Spleen (tissue), 7 donors: ENCODE measurements at regions not wholly inside any gene's neighbourhood (a gene's known extent, or its start where the extent isn't known, plus 50 kb on each side); places are given as distances from the start of the nearest gene placed in this dataset.

Experiments
- CTCF ChIP-seq, 11 experiments: fragments of 200-600 bp in 7 of 11; fragments of 450-650 bp in 4 of 11; sonication (generic) in 4 of 11; IDR thresholded peaks in 8 of 11; conservative IDR thresholded peaks in 3 of 11; 1 replicate in 7 of 11; 2 replicates in 4 of 11; pipeline versions ENCODE4 v1.4.0 to v1.8.0; 2016 to 2021; ENCODE audit warnings: antibody characterized with exemption in 11 of 11, inconsistent platforms in 4 of 11, mild to moderate bottlenecking in 1 of 11
- POLR2A ChIP-seq, 3 donors: fragments of 450-650 bp; IDR thresholded peaks; one replicate each; pipeline ENCODE4 v1.5.1; 2017; ENCODE audit warnings: antibody characterized with exemption in 3 of 3, mild to moderate bottlenecking in 1 of 3
- donor health status: DM: no; HTN: no; CAD: no; lungs with moderate emphysema.
- donor health status: DM: no; HTN: no; CAD: no.
- donor health status: DM: no; HTN: no; CAD: no.

DNA sequence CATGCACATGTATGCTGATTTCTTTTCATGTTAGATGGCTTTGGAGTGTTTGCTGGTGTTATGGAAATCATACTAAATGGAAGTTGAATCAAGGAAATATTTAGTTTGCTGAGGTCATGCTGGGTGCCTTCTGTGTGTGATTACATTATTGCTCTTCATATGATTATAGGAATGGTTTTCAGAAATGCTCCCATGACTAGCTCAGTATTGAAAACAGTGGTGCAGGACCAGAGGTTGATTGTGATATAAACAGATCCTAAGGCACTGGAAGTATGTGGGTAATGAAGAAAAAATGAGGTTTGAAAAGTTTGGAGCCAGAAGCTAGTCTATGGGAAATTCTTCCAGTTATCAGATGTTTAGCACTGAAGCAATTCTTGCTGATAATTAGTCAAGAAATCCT lies 693.1 kb downstream of the UTRN start:
- TF ChIP-seq CTCF (IDR thresholded peaks at IDR 0.05 in 8 of 11, conservative IDR thresholded peaks at IDR 0.05 in 3 of 11), result no peak
- no peak for TF ChIP-seq POLR2A (IDR thresholded peaks at IDR 0.05)
